Activated T-helper 17 cell treated with anti-CD3 and anti-CD28 coated beads, Interleukin-2, amount 50 U/mL, for 72 hours (primary cell): ENCODE measurements at regions not wholly inside any gene's neighbourhood (a gene's known extent, or its start where the extent isn't known, plus 50 kb on each side); places are given as distances from the start of the nearest gene placed in this dataset.

Source experiments
- ATAC-seq: fragments of 150-1000 bp; cut with Tn5 transposase; replicated peaks from 2 replicates; pipeline ENCODE4 v1.10.0; 2021; ENCODE audit warnings: mild to moderate bottlenecking, moderate library complexity
- H3K27ac Mint-ChIP-seq: one replicate; pipeline ENCODE4 v1.8.0; 2022; ENCODE audit warnings: mixed read lengths
- H3K27me3 Mint-ChIP-seq: one replicate; pipeline ENCODE4 v1.8.0; 2022; ENCODE audit warnings: mixed read lengths
- H3K36me3 Mint-ChIP-seq: one replicate; pipeline ENCODE4 v1.8.0; 2022; ENCODE audit warnings: low read depth, mild to moderate bottlenecking, mixed read lengths
- H3K4me1 Mint-ChIP-seq: one replicate; pipeline ENCODE4 v1.8.0; 2022; ENCODE audit warnings: mixed read lengths
- H3K4me3 Mint-ChIP-seq: one replicate; pipeline ENCODE4 v1.8.0; 2022; ENCODE audit warnings: mild to moderate bottlenecking, mixed read lengths
- H3K9me3 Mint-ChIP-seq: one replicate; pipeline ENCODE4 v1.8.0; 2022; ENCODE audit warnings: mixed read lengths

DNA sequence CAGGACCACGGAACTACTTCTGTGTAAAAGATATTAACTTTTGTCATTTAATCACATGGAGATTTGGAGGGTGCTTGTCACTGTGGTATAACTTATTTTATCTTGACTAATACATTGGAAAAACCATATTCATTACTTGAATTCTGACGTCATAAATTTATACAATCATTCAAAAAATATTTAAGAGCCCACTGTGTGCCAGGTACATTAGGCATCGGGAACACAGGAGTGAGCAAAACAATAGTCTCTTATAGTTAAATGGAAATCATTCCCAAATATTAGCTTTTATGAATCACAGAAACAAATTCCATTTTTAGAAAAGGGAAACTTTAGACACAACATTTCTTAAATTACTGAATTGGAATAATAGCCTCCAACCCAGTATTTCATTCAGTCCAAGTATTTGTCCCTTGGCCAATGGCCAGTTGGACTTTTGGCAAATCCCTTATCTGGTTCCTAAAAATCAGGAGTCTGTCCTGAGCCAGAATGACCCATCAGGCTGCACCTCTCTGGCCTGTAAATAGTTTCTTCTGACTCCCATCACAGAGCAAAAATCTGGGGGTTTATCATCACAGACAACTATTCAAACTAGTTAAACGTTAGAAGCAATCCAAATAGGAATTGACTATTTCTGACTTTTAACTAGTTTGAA lies 104.3 kb upstream of the FSTL4 start:
- Mint-ChIP-seq H3K27ac (no peak overlapping the region), H3K9me3 (peaks cover 2% of the 10 kb centered on the region), H3K4me3 (no peak overlapping the region), H3K27me3 (peaks cover 13% of the 10 kb centered on the region), H3K4me1 (no peaks in the 10 kb centered on the region), H3K36me3 (no peaks in the 10 kb centered on the region)
- ATAC-seq: no peak

DNA sequence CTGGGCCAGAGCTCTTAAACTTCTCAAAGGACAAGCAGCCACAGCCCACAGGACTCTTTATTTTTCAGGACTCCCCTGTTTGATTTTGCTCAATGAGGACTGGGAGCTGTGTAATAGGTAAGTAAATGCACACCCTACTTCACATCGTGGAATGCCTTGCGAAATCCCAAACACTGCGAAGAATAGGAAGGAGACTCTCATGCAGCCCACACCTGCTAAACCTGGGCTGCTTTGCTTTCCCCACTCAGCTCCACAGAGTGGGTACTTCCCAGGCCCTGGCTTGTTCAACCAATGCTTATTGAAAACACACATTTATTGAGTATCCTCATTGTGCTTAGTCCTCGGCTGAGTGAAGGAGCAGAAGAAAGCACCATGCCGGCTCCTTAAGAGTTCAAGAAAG lies 103.3 kb upstream of the FSTL4 start:
- peaks cover 17% of the 10 kb centered on the region for H3K27me3 Mint-ChIP-seq

DNA sequence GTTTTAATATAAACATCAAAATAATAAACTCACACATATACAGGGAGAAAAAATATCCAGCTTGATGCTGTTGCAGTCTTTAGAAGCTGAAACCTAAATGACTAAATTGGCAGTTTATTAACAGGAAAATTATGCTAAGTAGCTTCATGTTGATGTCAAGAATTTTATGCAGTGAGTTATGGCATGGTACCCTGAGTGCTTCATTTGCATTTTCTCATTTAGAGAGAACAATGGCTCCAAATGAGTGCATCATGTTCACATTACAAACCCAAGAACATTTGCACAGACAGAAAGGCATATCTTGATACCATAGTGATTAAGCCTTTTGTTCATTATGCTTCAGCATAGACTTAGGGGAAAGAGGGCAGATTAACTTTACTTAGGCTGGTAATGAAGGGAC lies 102.9 kb upstream of the FSTL4 start:
- H3K27ac Mint-ChIP-seq: no peak overlapping the region
- no peak for ATAC-seq
- no peaks in the 10 kb centered on the region for H3K9me3 Mint-ChIP-seq
- H3K4me3 Mint-ChIP-seq: no peak overlapping the region
- H3K27me3 Mint-ChIP-seq: peaks cover 20% of the 10 kb centered on the region
- no peaks in the 10 kb centered on the region for H3K36me3 Mint-ChIP-seq
- no peaks in the 10 kb centered on the region for H3K4me1 Mint-ChIP-seq

More for the DNA sequence above, 103.3 kb upstream of the FSTL4 start:
- Mint-ChIP-seq H3K4me3 (no peak overlapping the region), H3K27ac (no peak overlapping the region), H3K9me3 (no peaks in the 10 kb centered on the region), H3K4me1 (no peaks in the 10 kb centered on the region), H3K36me3 (no peaks in the 10 kb centered on the region)
- ATAC-seq: no peak

DNA sequence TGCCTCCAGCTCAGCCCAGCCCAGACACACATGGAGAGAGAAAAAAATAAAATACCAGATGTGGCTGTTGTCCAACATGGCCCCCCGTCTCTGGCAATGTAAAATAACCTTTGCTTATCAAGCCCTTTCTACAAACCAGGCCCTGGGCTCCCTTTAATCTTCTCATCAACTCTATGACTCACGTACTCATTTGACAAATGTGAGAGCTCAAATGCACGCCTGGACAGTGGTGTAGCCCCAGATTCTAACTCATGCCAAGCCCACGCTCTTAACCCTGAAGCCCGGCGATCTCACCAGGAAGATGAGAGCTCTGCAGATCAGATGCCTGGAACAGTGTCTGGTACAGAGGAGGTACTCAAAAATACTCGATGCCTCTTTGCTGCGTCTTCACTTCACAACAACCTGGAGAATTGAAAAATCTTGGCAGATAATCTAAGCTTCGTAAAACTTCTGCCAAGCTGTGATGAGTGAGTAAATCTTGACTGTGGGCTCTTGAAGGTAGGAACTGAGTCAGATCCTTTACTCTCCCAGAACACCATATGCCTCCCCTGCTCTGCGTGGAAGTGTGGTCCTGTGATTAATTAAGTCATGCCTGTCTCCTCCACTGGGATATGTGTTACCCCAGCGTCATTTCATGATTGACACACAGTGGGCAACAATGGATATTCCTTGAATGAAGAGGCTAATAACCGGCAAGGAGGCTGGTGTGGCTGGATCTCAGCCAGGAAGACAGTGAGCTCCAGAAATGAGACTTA lies 102.0 kb upstream of the FSTL4 start:
- H3K4me1 Mint-ChIP-seq: no peaks in the 10 kb centered on the region
- H3K27me3 Mint-ChIP-seq: peaks cover 20% of the 10 kb centered on the region
- H3K27ac Mint-ChIP-seq: no peak overlapping the region
- no peaks in the 10 kb centered on the region for H3K36me3 Mint-ChIP-seq
- H3K4me3 Mint-ChIP-seq: no peak overlapping the region
- no peak for ATAC-seq
- no peaks in the 10 kb centered on the region for H3K9me3 Mint-ChIP-seq

DNA sequence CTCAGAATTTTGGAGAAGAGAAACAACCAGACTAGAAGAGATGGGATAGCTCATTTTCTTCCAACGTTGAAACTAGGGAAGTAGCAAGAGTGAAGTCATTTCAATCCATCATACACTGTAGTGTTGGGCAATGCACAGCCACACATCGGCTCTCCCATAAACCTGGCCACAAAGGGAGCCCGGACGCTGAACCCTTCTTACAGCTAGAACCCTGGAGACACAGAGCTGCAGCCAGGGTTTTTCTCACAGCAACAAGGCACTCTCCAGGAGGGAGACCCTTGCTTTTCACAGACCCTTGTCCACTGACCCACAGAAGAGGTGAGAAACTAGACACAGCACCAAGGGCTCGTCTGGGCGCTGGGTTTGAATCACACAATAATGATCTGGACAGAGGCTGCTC lies 101.4 kb upstream of the FSTL4 start:
- peaks cover 20% of the 10 kb centered on the region for H3K27me3 Mint-ChIP-seq
- H3K4me3 Mint-ChIP-seq: no peak overlapping the region
- no peaks in the 10 kb centered on the region for H3K4me1 Mint-ChIP-seq
- no peak for ATAC-seq
- no peaks in the 10 kb centered on the region for H3K9me3 Mint-ChIP-seq
- no peaks in the 10 kb centered on the region for H3K36me3 Mint-ChIP-seq
- no peak overlapping the region for H3K27ac Mint-ChIP-seq

DNA sequence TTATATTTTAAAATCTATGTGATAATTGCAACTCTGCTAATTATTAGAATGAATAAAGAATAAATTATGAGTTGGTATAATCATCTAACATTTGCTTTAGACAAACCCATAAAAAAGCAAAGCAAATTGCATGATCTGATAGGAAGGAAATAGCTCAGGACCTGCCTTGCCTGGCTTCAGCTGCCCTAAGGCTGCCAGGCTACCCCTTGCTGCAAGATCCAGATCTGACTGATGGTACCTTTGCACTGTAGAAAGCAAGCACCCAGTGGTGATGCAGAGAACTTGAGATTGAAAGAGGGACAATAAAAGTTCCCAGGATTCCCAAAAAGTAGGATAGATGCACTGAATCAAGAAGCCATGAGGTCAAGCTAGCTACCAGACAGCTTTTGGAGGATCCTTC lies 100.9 kb upstream of the FSTL4 start:
- Mint-ChIP-seq H3K4me3 (no peak overlapping the region), H3K9me3 (no peaks in the 10 kb centered on the region), H3K36me3 (no peaks in the 10 kb centered on the region), H3K27me3 (peaks cover 16% of the 10 kb centered on the region), H3K27ac (no peak overlapping the region), H3K4me1 (no peaks in the 10 kb centered on the region)
- no peak for ATAC-seq

DNA sequence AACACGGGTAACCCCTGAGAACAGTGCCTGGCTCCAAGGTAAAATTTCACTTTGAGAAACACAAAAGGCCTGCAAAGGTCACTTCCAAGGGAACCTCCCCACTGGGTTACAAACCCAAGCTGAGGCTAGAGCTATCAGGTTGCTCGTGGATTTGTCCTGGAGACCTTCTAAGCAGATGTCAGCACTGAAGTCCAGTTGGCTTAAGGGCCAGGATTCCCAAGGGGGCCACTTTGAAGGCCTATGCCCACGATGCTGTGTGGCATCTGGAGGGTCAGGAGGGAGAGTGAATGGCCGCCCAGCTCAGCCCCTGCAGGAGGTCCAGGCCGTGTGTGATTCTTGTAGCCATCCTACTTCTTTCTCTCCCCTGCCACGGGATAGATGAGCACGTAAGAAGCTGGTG lies 100.2 kb upstream of the FSTL4 start:
- Mint-ChIP-seq H3K4me3 (no peak overlapping the region), H3K4me1 (no peaks in the 10 kb centered on the region), H3K27me3 (peaks cover 15% of the 10 kb centered on the region), H3K9me3 (no peaks in the 10 kb centered on the region), H3K27ac (no peak overlapping the region), H3K36me3 (no peaks in the 10 kb centered on the region)
- ATAC-seq: no peak

DNA sequence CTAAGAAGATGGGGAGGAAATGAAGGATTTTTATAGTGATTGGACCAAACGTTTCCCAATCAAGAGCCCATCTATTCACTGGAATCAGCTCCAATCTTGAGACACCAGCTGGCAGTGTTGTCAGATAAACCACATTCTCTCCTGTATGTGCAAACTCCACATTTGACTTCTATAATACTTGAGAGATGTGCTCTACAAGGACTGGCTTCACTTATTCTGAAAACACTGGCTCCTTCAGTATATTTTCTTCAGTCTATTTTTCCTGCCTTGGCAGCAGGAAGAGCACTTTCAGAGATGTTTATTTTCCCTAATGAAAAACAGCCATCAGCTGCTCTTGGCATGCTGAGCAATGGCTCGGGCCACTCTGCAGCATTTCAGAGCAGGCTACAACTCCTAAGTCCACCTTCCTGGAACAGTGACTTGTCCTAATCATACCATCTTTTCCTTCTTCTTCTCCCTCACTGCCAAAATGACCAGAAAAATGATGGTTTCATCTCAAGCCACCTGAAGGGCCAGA lies 96.9 kb upstream of the FSTL4 start:
- no peak overlapping the region for H3K27ac Mint-ChIP-seq
- no peak overlapping the region for H3K4me3 Mint-ChIP-seq
- ATAC-seq: no peak
- no peaks in the 10 kb centered on the region for H3K4me1 Mint-ChIP-seq
- H3K36me3 Mint-ChIP-seq: no peaks in the 10 kb centered on the region
- H3K9me3 Mint-ChIP-seq: no peaks in the 10 kb centered on the region
- H3K27me3 Mint-ChIP-seq: peaks cover 11% of the 10 kb centered on the region

DNA sequence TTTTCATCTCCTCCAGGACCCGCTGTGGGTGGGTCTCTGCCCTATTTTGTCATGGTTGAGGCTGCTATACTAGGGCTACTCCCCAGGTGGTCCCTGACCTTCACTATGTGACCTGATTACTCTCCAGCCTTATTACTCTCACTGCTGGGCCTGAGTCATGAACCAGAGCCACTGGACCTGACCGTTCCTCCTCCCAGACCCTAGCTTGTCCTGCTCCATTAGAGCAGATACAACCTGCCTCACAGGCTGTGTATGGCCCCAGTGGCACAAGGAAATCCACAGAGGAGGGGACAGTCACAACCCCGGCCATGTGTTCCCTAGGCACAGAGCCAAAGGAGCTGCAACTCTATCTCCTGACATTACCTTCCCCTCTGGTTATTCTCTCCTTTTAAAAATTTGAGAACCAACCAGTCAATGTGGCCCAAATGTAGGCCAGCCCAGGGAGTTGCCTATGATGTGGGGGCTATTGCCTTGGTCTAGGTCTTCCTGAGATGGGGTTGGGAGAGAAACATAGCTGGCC lies 96.0 kb upstream of the FSTL4 start:
- Mint-ChIP-seq H3K27ac (no peak overlapping the region), H3K4me3 (no peak overlapping the region), H3K36me3 (no peaks in the 10 kb centered on the region), H3K9me3 (no peaks in the 10 kb centered on the region), H3K4me1 (no peaks in the 10 kb centered on the region), H3K27me3 (peaks cover 7% of the 10 kb centered on the region)
- ATAC-seq: no peak

DNA sequence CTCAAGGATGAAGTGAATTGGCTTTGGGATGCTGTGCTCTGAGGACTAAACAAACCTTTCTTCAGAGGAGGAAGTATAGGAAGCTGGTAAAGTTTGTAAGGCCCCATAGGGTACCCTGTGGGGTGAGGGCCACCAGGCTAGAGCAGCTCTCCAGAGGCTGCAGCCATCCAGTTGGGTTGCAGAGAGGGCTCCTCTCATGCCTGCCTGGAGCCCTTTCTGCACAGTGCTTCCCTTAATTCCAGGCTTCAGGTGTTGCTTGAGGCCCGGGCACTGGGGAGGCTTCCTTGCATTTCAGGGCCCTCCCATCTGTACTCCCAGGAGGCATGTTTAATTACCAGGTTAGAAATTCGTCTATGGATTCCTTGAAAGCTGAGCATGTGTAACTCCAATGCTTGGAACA lies 95.3 kb upstream of the FSTL4 start:
- no peak for ATAC-seq
- Mint-ChIP-seq H3K27ac (no peak overlapping the region), H3K27me3 (peaks cover 7% of the 10 kb centered on the region), H3K4me1 (no peaks in the 10 kb centered on the region), H3K36me3 (no peaks in the 10 kb centered on the region), H3K9me3 (no peaks in the 10 kb centered on the region), H3K4me3 (no peak overlapping the region)

DNA sequence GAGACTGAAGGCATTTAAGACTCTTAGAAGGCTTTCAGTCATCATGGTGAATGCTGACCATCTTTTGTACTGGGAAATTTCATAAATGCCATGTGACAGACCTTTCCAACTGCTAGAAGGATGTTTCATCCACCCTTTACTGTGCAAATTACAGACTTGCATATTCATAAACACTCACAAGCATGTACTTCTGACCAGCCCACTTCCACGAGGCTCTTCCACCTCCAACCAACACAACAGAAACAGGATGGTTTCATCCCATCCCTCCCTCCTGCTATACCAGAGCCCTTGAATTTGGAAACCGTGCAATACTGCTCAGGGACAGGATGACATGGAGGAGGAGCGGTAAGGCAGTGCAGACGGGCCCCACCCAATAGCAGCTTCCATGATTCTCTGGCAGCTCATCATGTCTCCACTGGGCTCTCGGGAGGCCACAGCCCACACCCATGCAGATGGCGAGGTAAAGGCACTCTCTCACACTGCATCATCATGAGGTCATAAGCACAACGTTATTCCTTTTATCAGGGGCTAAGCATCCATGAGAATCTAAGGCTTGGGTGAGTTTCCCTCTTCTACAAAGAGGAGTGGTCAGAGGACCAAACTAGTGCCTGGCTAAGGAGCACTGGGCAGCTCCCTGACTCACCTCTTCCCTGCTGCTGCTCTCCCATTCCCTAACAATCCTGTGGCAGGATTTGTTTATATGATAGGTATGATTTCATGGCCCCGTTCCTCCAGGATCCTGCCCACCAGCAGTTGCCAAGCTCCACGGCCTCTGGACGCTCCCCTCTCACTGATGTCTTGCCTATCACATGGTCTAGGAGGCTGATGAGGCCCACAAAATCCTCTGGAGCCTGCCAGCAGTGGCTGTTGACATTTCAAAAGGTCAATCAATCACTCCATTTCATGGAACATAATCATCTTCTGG lies 94.4 kb upstream of the FSTL4 start:
- no peaks in the 10 kb centered on the region for H3K9me3 Mint-ChIP-seq
- H3K4me1 Mint-ChIP-seq: no peaks in the 10 kb centered on the region
- peaks cover 7% of the 10 kb centered on the region for H3K27me3 Mint-ChIP-seq
- no peak for ATAC-seq
- H3K27ac Mint-ChIP-seq: no peak overlapping the region
- H3K36me3 Mint-ChIP-seq: no peaks in the 10 kb centered on the region
- H3K4me3 Mint-ChIP-seq: no peak overlapping the region

DNA sequence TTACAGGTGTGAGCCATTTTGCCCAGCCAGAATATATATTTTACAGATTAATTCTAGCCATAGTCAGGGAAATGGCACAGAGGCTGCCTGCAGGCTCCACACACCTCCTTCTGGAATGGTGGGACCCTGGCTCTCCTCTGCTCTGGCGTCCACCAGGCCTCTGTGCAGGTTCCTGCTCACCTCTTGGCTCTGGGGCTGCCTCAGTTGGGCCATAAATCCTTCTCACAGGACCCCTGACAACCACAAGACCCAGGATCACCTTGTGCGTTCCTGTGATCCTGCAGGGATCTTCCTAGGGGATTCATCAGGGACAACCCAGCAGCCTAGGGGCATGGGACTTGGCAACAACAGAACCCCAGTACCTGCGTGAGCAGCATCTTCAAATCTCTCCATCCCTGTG lies 93.0 kb upstream of the FSTL4 start:
- Mint-ChIP-seq H3K4me1 (peaks cover 2% of the 10 kb centered on the region), H3K9me3 (no peaks in the 10 kb centered on the region), H3K4me3 (no peak overlapping the region), H3K27me3 (peaks cover 6% of the 10 kb centered on the region), H3K27ac (no peak overlapping the region), H3K36me3 (no peaks in the 10 kb centered on the region)
- no peak for ATAC-seq

DNA sequence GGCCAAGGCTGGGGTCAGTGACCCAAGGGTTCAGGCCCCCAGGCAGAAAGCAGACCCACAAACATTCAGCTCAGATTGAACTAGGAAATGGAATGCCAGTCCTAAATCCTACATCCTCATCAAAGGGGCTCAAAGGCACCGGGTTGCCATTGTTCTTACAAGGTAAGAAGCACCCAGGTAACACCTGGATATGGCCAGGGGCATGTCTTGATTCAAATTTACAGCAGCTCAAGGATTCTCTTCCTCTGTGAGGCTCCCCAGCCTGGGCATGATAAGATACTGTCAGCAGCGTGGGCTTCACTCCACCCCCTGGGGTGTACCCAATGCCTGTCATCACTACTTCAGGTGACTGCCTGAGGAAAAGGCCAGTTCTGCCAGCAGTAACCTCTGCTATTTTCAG lies 92.1 kb upstream of the FSTL4 start:
- no peak for ATAC-seq
- H3K4me3 Mint-ChIP-seq: no peak overlapping the region
- no peaks in the 10 kb centered on the region for H3K36me3 Mint-ChIP-seq
- peaks cover 8% of the 10 kb centered on the region for H3K27me3 Mint-ChIP-seq
- no peak overlapping the region for H3K27ac Mint-ChIP-seq
- no peaks in the 10 kb centered on the region for H3K9me3 Mint-ChIP-seq
- H3K4me1 Mint-ChIP-seq: peaks cover 6% of the 10 kb centered on the region

DNA sequence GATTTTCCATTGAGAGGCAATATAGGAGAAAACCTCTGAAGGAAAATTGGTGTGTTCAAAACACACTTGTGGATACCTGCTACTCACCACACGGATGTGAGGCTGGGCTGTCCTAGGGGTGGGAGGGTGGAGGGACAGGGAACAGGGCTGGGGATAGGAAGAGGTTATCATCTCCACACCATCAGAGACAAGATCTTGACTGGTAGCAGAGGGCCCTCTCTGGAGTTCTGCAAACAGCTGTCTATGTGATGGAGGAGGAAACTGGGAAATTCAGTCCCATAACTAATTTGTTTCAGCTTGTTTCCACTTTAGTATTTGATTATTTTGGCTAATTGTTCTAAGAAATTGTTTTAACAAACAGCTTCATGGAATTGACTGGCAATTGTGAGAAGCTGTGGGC lies 91.6 kb upstream of the FSTL4 start:
- H3K27ac Mint-ChIP-seq: no peak overlapping the region
- ATAC-seq: no peak
- no peaks in the 10 kb centered on the region for H3K36me3 Mint-ChIP-seq
- peaks cover 8% of the 10 kb centered on the region for H3K27me3 Mint-ChIP-seq
- H3K4me1 Mint-ChIP-seq: peaks cover 6% of the 10 kb centered on the region
- H3K9me3 Mint-ChIP-seq: no peaks in the 10 kb centered on the region
- H3K4me3 Mint-ChIP-seq: no peak overlapping the region
